ENCODE measurements at regions not wholly inside any gene's neighbourhood (a gene's known extent, or its start where the extent isn't known, plus 50 kb on each side); places are given as distances from the start of the nearest gene placed in this dataset.

GRCh38 chr10:65556006-65556405 lies 1369.8 kb upstream of the LRRTM3 start:
- Histone ChIP-seq H3F3A (replicated peaks; ENCODE audit: low read depth) (no peaks in the 10 kb centered on the region), H3K36me3 (ENCODE audit: insufficient read depth) (no peaks in the 10 kb centered on the region), H3K9me2 (ENCODE audit: insufficient read depth) (no peaks in the 10 kb centered on the region), H3K4me2 (no peak overlapping the region), H2AFZ (no peak overlapping the region), H3K27me3 (ENCODE audit: insufficient read depth) (no peaks in the 10 kb centered on the region), H4K20me1 (replicated peaks; ENCODE audit: insufficient read depth) (no peaks in the 10 kb centered on the region), H3K4me1 (ENCODE audit: insufficient read depth) (no peaks in the 10 kb centered on the region), H3K4me3 (no peak overlapping the region), H3K79me2 (replicated peaks; ENCODE audit: insufficient read depth) (no peaks in the 10 kb centered on the region), H3K27ac (ENCODE audit: low read depth) (no peak overlapping the region)
- H3K36me3 Mint-ChIP-seq (ENCODE audit: low read depth), result no peaks in the 10 kb centered on the region
- no peak for DNase-seq (ENCODE audit: low spot score)
- H3K27ac Mint-ChIP-seq, result no peak overlapping the region
- H3K4me3 Mint-ChIP-seq, result no peak overlapping the region
- ATAC-seq, result no peak
- TF ChIP-seq ZNF331 (CRISPR knock-in tag; IDR thresholded peaks at IDR 0.05; ENCODE audit: low read depth), result no peak
- no peaks in the 10 kb centered on the region for H3K27me3 Mint-ChIP-seq (ENCODE audit: insufficient read depth, low read depth, poor library complexity)
- H3K9me3 Mint-ChIP-seq, result no peaks in the 10 kb centered on the region
- H3K4me1 Mint-ChIP-seq, result no peaks in the 10 kb centered on the region

GRCh38 chr10:65559369-65559768 lies 1366.5 kb upstream of the LRRTM3 start:
- Histone ChIP-seq H3K27ac (ENCODE audit: low read depth) (no peak overlapping the region), H3K4me1 (ENCODE audit: insufficient read depth) (no peaks in the 10 kb centered on the region), H3F3A (replicated peaks; ENCODE audit: low read depth) (no peaks in the 10 kb centered on the region), H3K9me2 (ENCODE audit: insufficient read depth) (no peaks in the 10 kb centered on the region), H3K27me3 (ENCODE audit: insufficient read depth) (no peaks in the 10 kb centered on the region), H3K36me3 (ENCODE audit: insufficient read depth) (no peaks in the 10 kb centered on the region), H4K20me1 (replicated peaks; ENCODE audit: insufficient read depth) (no peaks in the 10 kb centered on the region), H3K79me2 (replicated peaks; ENCODE audit: insufficient read depth) (no peaks in the 10 kb centered on the region), H2AFZ (peak overlapping the region; percentile 60; the same call in 1 of the 2 replicates), H3K4me3 (no peak overlapping the region), H3K4me2 (no peak overlapping the region)
- no peak overlapping the region for H3K27ac Mint-ChIP-seq
- no peak for DNase-seq (ENCODE audit: low spot score)
- no peaks in the 10 kb centered on the region for H3K4me1 Mint-ChIP-seq
- H3K4me3 Mint-ChIP-seq, result no peak overlapping the region
- no peak for ATAC-seq
- no peaks in the 10 kb centered on the region for H3K9me3 Mint-ChIP-seq
- no peaks in the 10 kb centered on the region for H3K36me3 Mint-ChIP-seq (ENCODE audit: low read depth)
- no peak for TF ChIP-seq POLR2AphosphoS5 (IDR thresholded peaks at IDR 0.05; ENCODE audit: low read depth)
- TF ChIP-seq STAT1 (IDR thresholded peaks at IDR 0.05; ENCODE audit: unreplicated experiment), result no peak
- TF ChIP-seq ETS1 (IDR thresholded peaks at IDR 0.05), result no peak
- no peak for TF ChIP-seq EZH2 (IDR thresholded peaks at IDR 0.05; ENCODE audit: low read depth, unreplicated experiment)
- no peak for TF ChIP-seq EZH2phosphoT487 (IDR thresholded peaks at IDR 0.05; ENCODE audit: unreplicated experiment)
- no peaks in the 10 kb centered on the region for H3K27me3 Mint-ChIP-seq (ENCODE audit: insufficient read depth, low read depth, poor library complexity)

GRCh38 chr10:65565246-65565645 lies 1360.6 kb upstream of the LRRTM3 start:
- H3K4me3 Mint-ChIP-seq, result no peak overlapping the region
- H3K4me3 ChIP-seq, result no peak overlapping the region
- H3K9me2 ChIP-seq (ENCODE audit: insufficient read depth), result no peaks in the 10 kb centered on the region
- H4K20me1 ChIP-seq (replicated peaks; ENCODE audit: insufficient read depth), result no peaks in the 10 kb centered on the region
- ATAC-seq (no peak), DNase-seq (ENCODE audit: low spot score) (no peak)
- no peak overlapping the region for H2AFZ ChIP-seq
- no peaks in the 10 kb centered on the region for H3K4me1 ChIP-seq (ENCODE audit: insufficient read depth)
- H3K9me3 Mint-ChIP-seq, result no peaks in the 10 kb centered on the region
- H3K36me3 Mint-ChIP-seq (ENCODE audit: low read depth), result no peaks in the 10 kb centered on the region
- H3F3A ChIP-seq (replicated peaks; ENCODE audit: low read depth), result no peaks in the 10 kb centered on the region
- no peaks in the 10 kb centered on the region for H3K4me1 Mint-ChIP-seq
- no peak overlapping the region for H3K27ac Mint-ChIP-seq
- H3K27ac ChIP-seq (ENCODE audit: low read depth), result no peak overlapping the region
- H3K27me3 ChIP-seq (ENCODE audit: insufficient read depth), result no peaks in the 10 kb centered on the region
- no peaks in the 10 kb centered on the region for H3K79me2 ChIP-seq (replicated peaks; ENCODE audit: insufficient read depth)
- TF ChIP-seq ZNF331 (CRISPR knock-in tag; IDR thresholded peaks at IDR 0.05; ENCODE audit: low read depth) (no peak), ETS1 (IDR thresholded peaks at IDR 0.05) (no peak), EZH2 (IDR thresholded peaks at IDR 0.05; ENCODE audit: low read depth, unreplicated experiment) (no peak)
- TF ChIP-seq, protein P1, sequence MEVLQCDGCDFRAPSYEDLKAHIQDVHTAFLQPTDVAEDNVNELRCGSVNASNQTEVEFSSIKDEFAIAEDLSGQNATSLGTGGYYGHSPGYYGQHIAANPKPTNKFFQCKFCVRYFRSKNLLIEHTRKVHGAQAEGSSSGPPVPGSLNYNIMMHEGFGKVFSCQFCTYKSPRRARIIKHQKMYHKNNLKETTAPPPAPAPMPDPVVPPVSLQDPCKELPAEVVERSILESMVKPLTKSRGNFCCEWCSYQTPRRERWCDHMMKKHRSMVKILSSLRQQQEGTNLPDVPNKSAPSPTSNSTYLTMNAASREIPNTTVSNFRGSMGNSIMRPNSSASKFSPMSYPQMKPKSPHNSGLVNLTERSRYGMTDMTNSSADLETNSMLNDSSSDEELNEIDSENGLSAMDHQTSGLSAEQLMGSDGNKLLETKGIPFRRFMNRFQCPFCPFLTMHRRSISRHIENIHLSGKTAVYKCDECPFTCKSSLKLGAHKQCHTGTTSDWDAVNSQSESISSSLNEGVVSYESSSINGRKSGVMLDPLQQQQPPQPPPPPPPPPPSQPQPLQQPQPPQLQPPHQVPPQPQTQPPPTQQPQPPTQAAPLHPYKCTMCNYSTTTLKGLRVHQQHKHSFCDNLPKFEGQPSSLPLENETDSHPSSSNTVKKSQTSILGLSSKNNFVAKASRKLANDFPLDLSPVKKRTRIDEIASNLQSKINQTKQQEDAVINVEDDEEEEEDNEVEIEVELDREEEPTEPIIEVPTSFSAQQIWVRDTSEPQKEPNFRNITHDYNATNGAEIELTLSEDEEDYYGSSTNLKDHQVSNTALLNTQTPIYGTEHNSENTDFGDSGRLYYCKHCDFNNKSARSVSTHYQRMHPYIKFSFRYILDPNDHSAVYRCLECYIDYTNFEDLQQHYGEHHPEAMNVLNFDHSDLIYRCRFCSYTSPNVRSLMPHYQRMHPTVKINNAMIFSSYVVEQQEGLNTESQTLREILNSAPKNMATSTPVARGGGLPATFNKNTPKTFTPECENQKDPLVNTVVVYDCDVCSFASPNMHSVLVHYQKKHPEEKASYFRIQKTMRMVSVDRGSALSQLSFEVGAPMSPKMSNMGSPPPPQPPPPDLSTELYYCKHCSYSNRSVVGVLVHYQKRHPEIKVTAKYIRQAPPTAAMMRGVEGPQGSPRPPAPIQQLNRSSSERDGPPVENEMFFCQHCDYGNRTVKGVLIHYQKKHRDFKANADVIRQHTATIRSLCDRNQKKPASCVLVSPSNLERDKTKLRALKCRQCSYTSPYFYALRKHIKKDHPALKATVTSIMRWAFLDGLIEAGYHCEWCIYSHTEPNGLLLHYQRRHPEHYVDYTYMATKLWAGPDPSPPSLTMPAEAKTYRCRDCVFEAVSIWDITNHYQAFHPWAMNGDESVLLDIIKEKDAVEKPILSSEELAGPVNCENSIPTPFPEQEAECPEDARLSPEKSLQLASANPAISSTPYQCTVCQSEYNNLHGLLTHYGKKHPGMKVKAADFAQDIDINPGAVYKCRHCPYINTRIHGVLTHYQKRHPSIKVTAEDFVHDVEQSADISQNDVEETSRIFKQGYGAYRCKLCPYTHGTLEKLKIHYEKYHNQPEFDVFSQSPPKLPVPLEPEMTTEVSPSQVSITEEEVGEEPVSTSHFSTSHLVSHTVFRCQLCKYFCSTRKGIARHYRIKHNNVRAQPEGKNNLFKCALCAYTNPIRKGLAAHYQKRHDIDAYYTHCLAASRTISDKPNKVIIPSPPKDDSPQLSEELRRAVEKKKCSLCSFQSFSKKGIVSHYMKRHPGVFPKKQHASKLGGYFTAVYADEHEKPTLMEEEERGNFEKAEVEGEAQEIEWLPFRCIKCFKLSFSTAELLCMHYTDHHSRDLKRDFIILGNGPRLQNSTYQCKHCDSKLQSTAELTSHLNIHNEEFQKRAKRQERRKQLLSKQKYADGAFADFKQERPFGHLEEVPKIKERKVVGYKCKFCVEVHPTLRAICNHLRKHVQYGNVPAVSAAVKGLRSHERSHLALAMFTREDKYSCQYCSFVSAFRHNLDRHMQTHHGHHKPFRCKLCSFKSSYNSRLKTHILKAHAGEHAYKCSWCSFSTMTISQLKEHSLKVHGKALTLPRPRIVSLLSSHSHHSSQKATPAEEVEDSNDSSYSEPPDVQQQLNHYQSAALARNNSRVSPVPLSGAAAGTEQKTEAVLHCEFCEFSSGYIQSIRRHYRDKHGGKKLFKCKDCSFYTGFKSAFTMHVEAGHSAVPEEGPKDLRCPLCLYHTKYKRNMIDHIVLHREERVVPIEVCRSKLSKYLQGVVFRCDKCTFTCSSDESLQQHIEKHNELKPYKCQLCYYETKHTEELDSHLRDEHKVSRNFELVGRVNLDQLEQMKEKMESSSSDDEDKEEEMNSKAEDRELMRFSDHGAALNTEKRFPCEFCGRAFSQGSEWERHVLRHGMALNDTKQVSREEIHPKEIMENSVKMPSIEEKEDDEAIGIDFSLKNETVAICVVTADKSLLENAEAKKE (CRISPR knock-in tag; IDR thresholded peaks at IDR 0.05), result no peak
- no peak overlapping the region for H3K4me2 ChIP-seq
- H3K27me3 Mint-ChIP-seq (ENCODE audit: insufficient read depth, low read depth, poor library complexity), result no peaks in the 10 kb centered on the region
- H3K36me3 ChIP-seq (ENCODE audit: insufficient read depth), result no peaks in the 10 kb centered on the region
